PFSK-1 (cell line): ENCODE measurements at regions not wholly inside any gene's neighbourhood (a gene's known extent, or its start where the extent isn't known, plus 50 kb on each side); places are given as distances from the start of the nearest gene placed in this dataset.

Experiments
- FOXP2 ChIP-seq: optimal IDR thresholded peaks from 2 replicates; pipeline ENCODE3; 2011; ENCODE audit warnings: borderline replicate concordance, control low read depth, inconsistent platforms; ENCODE audit not compliant: insufficient read depth; ENCODE audit errors: extremely low read length, extremely low read depth
- POLR2AphosphoS5 ChIP-seq: IDR thresholded peaks from 2 replicates; pipeline ENCODE4 v1.6.1; 2012; ENCODE audit warnings: low read depth, mild to moderate bottlenecking, control low read depth, low read length, moderate library complexity
- REST ChIP-seq, 2 experiments: IDR thresholded peaks; 2 replicates each; pipeline versions ENCODE4 v1.6.1 to v1.8.0; 2011 to 2012; ENCODE audit warnings: low read depth in 2 of 2, low read length in 2 of 2, control low read depth in 1 of 2, inconsistent platforms in 1 of 2, mild to moderate bottlenecking in 1 of 2, moderate library complexity in 1 of 2; ENCODE audit not compliant: insufficient read depth in 1 of 2
- SIN3A ChIP-seq: IDR thresholded peaks from 2 replicates; pipeline ENCODE4 v1.6.1; 2012; ENCODE audit warnings: mild to moderate bottlenecking, low read length, moderate library complexity, borderline replicate concordance; ENCODE audit not compliant: insufficient read depth
- TAF1 ChIP-seq: IDR thresholded peaks from 2 replicates; pipeline ENCODE4 v1.6.1; 2012; ENCODE audit warnings: low read length, control low read depth, borderline replicate concordance; ENCODE audit not compliant: insufficient read depth

GRCh38 chr13:48873587-48873986, 102.1 kb upstream of the FNDC3A start:
- no peak for TF ChIP-seq FOXP2
- no peak for TF ChIP-seq TAF1
- no peak for TF ChIP-seq REST (IDR thresholded peaks at IDR 0.05; ENCODE audit: insufficient read depth in 1 of 2, low read depth in 2 of 2, low read length in 2 of 2)
- no peak for TF ChIP-seq POLR2AphosphoS5
- no peak for TF ChIP-seq SIN3A

GRCh38 chr13:48874165-48874564, 101.5 kb upstream of the FNDC3A start:
- TF ChIP-seq POLR2AphosphoS5 (no peak), REST (IDR thresholded peaks at IDR 0.05; ENCODE audit: insufficient read depth in 1 of 2, low read depth in 2 of 2, low read length in 2 of 2) (no peak), SIN3A (no peak), TAF1 (no peak), FOXP2 (no peak)

GRCh38 chr13:48875047-48875446, 100.7 kb upstream of the FNDC3A start:
- no peak for TF ChIP-seq POLR2AphosphoS5
- no peak for TF ChIP-seq SIN3A
- TF ChIP-seq REST (IDR thresholded peaks at IDR 0.05; ENCODE audit: insufficient read depth in 1 of 2, low read depth in 2 of 2, low read length in 2 of 2) = no peak
- no peak for TF ChIP-seq TAF1
- no peak for TF ChIP-seq FOXP2

- TF ChIP-seq FOXP2 (no peak), POLR2AphosphoS5 (no peak), REST (IDR thresholded peaks at IDR 0.05; ENCODE audit: insufficient read depth in 1 of 2, low read depth in 2 of 2, low read length in 2 of 2) (no peak), SIN3A (no peak)
Measured at GRCh38 chr13:48876289-48876688, 99.4 kb upstream of the FNDC3A start.

GRCh38 chr13:48879432-48879831, 96.3 kb upstream of the FNDC3A start:
- TF ChIP-seq POLR2AphosphoS5 (no peak), TAF1 (no peak), FOXP2 (no peak), REST (IDR thresholded peaks at IDR 0.05; ENCODE audit: insufficient read depth in 1 of 2, low read depth in 2 of 2, low read length in 2 of 2) (no peak), SIN3A (no peak)
